ENCODE measurements at regions not wholly inside any gene's neighbourhood (a gene's known extent, or its start where the extent isn't known, plus 50 kb on each side); places are given as distances from the start of the nearest gene placed in this dataset.
A peak's percentile ranks its signal among the peaks of the same experiment; 100 is the strongest.

- DNase-seq (ENCODE audit: low spot score): no peak
- TF ChIP-seq CTCF (IDR thresholded peaks at IDR 0.05; ENCODE audit: extremely low read depth, insufficient read depth, missing control alignments): no peak
- in situ Hi-C loops (cut with MboI; ENCODE audit: low pct_unique_long_range_greater_than_20kb, low sequenced_read_pairs, unreplicated experiment): no loop called here
These were observed 1507.6 kb downstream of the SLITRK1 start for GRCh38 chr13:82374719-82375118.

- no peak for DNase-seq (ENCODE audit: low spot score)
- in situ Hi-C loops (cut with MboI; ENCODE audit: low pct_unique_long_range_greater_than_20kb, low sequenced_read_pairs, unreplicated experiment): no loop called here
- TF ChIP-seq CTCF (IDR thresholded peaks at IDR 0.05; ENCODE audit: extremely low read depth, insufficient read depth, missing control alignments): no peak
These were observed 1512.0 kb downstream of the SLITRK1 start for GRCh38 chr13:82370316-82370715.

- no peak for TF ChIP-seq CTCF (IDR thresholded peaks at IDR 0.05; ENCODE audit: extremely low read depth, insufficient read depth, missing control alignments)
- no peak for DNase-seq (ENCODE audit: low spot score)
- in situ Hi-C loops (cut with MboI; ENCODE audit: low pct_unique_long_range_greater_than_20kb, low sequenced_read_pairs, unreplicated experiment): no loop called here
These were observed 1517.7 kb downstream of the SLITRK1 start for GRCh38 chr13:82364525-82364924.

- DNase-seq (ENCODE audit: low spot score): no peak
- TF ChIP-seq CTCF (IDR thresholded peaks at IDR 0.05; ENCODE audit: extremely low read depth, insufficient read depth, missing control alignments): no peak
- in situ Hi-C loops (cut with MboI; ENCODE audit: low pct_unique_long_range_greater_than_20kb, low sequenced_read_pairs, unreplicated experiment): no loop called here
These were observed 1524.0 kb downstream of the SLITRK1 start for GRCh38 chr13:82358284-82358683.

- DNase-seq (ENCODE audit: low spot score): no peak
- in situ Hi-C loops (cut with MboI; ENCODE audit: low pct_unique_long_range_greater_than_20kb, low sequenced_read_pairs, unreplicated experiment): no loop called here
- peak; percentile 3 for TF ChIP-seq CTCF (IDR thresholded peaks at IDR 0.05; ENCODE audit: extremely low read depth, insufficient read depth, missing control alignments)
These were observed 1525.4 kb downstream of the SLITRK1 start for GRCh38 chr13:82356667-82357410.

GRCh38 chr13:82344867-82345266 lies 1537.4 kb downstream of the SLITRK1 start:
- TF ChIP-seq CTCF (IDR thresholded peaks at IDR 0.05; ENCODE audit: extremely low read depth, insufficient read depth, missing control alignments): no peak
- DNase-seq (ENCODE audit: low spot score): no peak
- in situ Hi-C loops (cut with MboI; ENCODE audit: low pct_unique_long_range_greater_than_20kb, low sequenced_read_pairs, unreplicated experiment): no loop called here
